Peyer's patch (tissue), 4 donors: ENCODE measurements at regions not wholly inside any gene's neighbourhood (a gene's known extent, or its start where the extent isn't known, plus 50 kb on each side); places are given as distances from the start of the nearest gene placed in this dataset.

Experiments
- DNase-seq, 3 donors: peaks; one replicate each; pipeline ENCODE4 v3.0.0-alpha.2; 2017 to 2019
- H3K27ac ChIP-seq, 4 donors: fragments of 200-600 bp; sonication (generic); one replicate each; pipeline ENCODE4 v1.5.1; 2016 to 2019
- H3K27me3 ChIP-seq, 2 donors: fragments of 200-600 bp; sonication (generic); one replicate each; pipeline ENCODE4 v1.5.1; 2019
- H3K36me3 ChIP-seq, 3 donors: fragments of 200-600 bp; sonication (generic); one replicate each; pipeline ENCODE4 v1.5.1; 2016 to 2019
- H3K4me1 ChIP-seq, 4 donors: fragments of 200-600 bp; sonication (generic); one replicate each; pipeline ENCODE4 v1.5.1; 2016 to 2019
- H3K4me3 ChIP-seq, 4 donors: fragments of 200-600 bp; sonication (generic); 1 replicate in 3 of 4; 2 replicates in 1 of 4; pipeline ENCODE4 v1.5.1; 2016 to 2019; ENCODE audit warnings: mild to moderate bottlenecking in 1 of 4
- H3K9me3 ChIP-seq, 4 donors: fragments of 200-600 bp; sonication (generic); one replicate each; pipeline ENCODE4 v1.5.1; 2016 to 2019; ENCODE audit warnings: mild to moderate bottlenecking in 1 of 4
- CTCF ChIP-seq, 6 experiments: fragments of 450-650 bp in 4 of 6; fragments of 200-600 bp in 2 of 6; sonication (generic) in 1 of 6; IDR thresholded peaks; one replicate each; pipeline ENCODE4 v1.5.1; 2017 to 2019; ENCODE audit warnings: antibody characterized with exemption in 6 of 6, mild to moderate bottlenecking in 3 of 6, moderate library complexity in 1 of 6
- POLR2A ChIP-seq, 2 donors: fragments of 450-650 bp; IDR thresholded peaks; one replicate each; pipeline ENCODE4 v1.5.1; 2017; ENCODE audit warnings: antibody characterized with exemption in 2 of 2, mild to moderate bottlenecking in 2 of 2, moderate library complexity in 2 of 2

- no peaks in the 10 kb centered on the region for H3K9me3 ChIP-seq
- no peaks in the 10 kb centered on the region for H3K36me3 ChIP-seq
- no peaks in the 10 kb centered on the region for H3K4me1 ChIP-seq
- no peak for DNase-seq
- H3K4me3 ChIP-seq = no peak overlapping the region
- TF ChIP-seq POLR2A (IDR thresholded peaks at IDR 0.05) = no peak
- TF ChIP-seq CTCF (IDR thresholded peaks at IDR 0.05) = no peak
- no peak overlapping the region for H3K27ac ChIP-seq
- H3K27me3 ChIP-seq = no peaks in the 10 kb centered on the region
Measured at GRCh38 chr4:19309378-19309777, 942.3 kb upstream of the SLIT2 start.

DNA sequence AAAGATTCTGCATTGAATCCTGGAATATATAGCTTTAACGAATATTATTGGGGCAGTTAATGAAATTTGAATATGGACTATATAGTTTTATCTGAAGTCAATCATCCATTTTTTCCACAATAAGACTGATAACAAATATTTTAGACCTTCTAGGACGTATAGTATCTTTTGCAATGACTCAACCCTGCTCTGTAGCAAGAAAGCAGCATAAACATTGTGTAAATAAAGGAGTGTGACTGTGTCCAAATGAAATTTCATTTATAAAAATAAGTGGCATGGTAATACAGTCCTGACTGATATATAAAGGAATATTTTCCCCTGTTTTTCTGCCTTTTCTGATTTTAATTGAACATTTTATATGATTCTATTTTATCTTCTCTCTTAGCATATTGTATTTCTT lies 947.7 kb upstream of the SLIT2 start:
- no peak for DNase-seq
- Histone ChIP-seq H3K9me3 (no peaks in the 10 kb centered on the region), H3K27ac (no peak overlapping the region), H3K4me3 (no peak overlapping the region), H3K4me1 (no peaks in the 10 kb centered on the region), H3K27me3 (no peaks in the 10 kb centered on the region), H3K36me3 (no peaks in the 10 kb centered on the region)
- TF ChIP-seq CTCF (IDR thresholded peaks at IDR 0.05) = no peak
- no peak for TF ChIP-seq POLR2A (IDR thresholded peaks at IDR 0.05)

- no peaks in the 10 kb centered on the region for H3K9me3 ChIP-seq
- H3K27ac ChIP-seq = no peak overlapping the region
- H3K4me3 ChIP-seq = no peak overlapping the region
- DNase-seq = no peak
- H3K36me3 ChIP-seq = no peaks in the 10 kb centered on the region
- no peaks in the 10 kb centered on the region for H3K4me1 ChIP-seq
- no peaks in the 10 kb centered on the region for H3K27me3 ChIP-seq
- TF ChIP-seq CTCF (IDR thresholded peaks at IDR 0.05) = no peak
Measured at GRCh38 chr4:19301527-19301926, 950.2 kb upstream of the SLIT2 start.

GRCh38 chr4:19300213-19300612 lies 951.5 kb upstream of the SLIT2 start:
- no peak overlapping the region for H3K27ac ChIP-seq
- H3K36me3 ChIP-seq = no peaks in the 10 kb centered on the region
- no peak overlapping the region for H3K4me3 ChIP-seq
- DNase-seq = no peak
- H3K27me3 ChIP-seq = no peaks in the 10 kb centered on the region
- TF ChIP-seq CTCF (IDR thresholded peaks at IDR 0.05) (no peak), POLR2A (IDR thresholded peaks at IDR 0.05) (no peak)
- no peaks in the 10 kb centered on the region for H3K9me3 ChIP-seq
- H3K4me1 ChIP-seq = no peaks in the 10 kb centered on the region

GRCh38 chr4:19298998-19299397 lies 952.7 kb upstream of the SLIT2 start:
- H3K36me3 ChIP-seq = no peaks in the 10 kb centered on the region
- no peaks in the 10 kb centered on the region for H3K27me3 ChIP-seq
- H3K4me3 ChIP-seq = no peak overlapping the region
- H3K27ac ChIP-seq = no peak overlapping the region
- DNase-seq = no peak
- no peaks in the 10 kb centered on the region for H3K9me3 ChIP-seq
- TF ChIP-seq POLR2A (IDR thresholded peaks at IDR 0.05) (no peak), CTCF (IDR thresholded peaks at IDR 0.05) (no peak)
- H3K4me1 ChIP-seq = no peaks in the 10 kb centered on the region

DNA sequence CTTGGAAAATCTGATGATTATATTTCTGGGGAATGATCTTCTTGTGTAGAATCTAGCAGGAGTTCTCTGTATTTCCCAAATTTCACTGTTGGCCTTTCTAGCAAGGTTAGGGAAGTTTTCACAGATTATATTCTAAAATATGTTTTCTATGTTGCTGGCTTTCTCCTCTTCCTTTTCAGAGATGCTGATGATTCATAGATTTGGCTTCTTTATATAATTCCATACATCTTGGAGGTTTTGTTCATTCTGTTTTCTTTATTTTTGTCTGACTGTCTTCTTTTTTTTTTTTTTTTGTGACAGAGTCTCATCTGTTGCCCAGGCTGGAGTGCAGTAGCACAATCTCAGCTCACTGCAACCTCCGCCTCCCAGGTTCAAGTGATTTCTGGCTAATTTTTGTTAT lies 957.9 kb upstream of the SLIT2 start:
- no peak for DNase-seq
- no peak for TF ChIP-seq CTCF (IDR thresholded peaks at IDR 0.05)
- TF ChIP-seq POLR2A (IDR thresholded peaks at IDR 0.05) = no peak
- no peaks in the 10 kb centered on the region for H3K9me3 ChIP-seq
- H3K36me3 ChIP-seq = no peaks in the 10 kb centered on the region
- no peaks in the 10 kb centered on the region for H3K27me3 ChIP-seq
- H3K27ac ChIP-seq = no peak overlapping the region
- no peak overlapping the region for H3K4me3 ChIP-seq
- H3K4me1 ChIP-seq = no peaks in the 10 kb centered on the region
